Brain microvascular endothelial cell (primary cell): ENCODE measurements at regions not wholly inside any gene's neighbourhood (a gene's known extent, or its start where the extent isn't known, plus 50 kb on each side); places are given as distances from the start of the nearest gene placed in this dataset.

ENCODE experiments used
- DNase-seq: peaks from one replicate; pipeline ENCODE4 v3.0.0-alpha.2; 2020
- H3K27ac ChIP-seq: fragments of 250-450 bp; sonication (Bioruptor Pico); 2 replicates; pipeline ENCODE4 v1.5.1; 2020; ENCODE audit warnings: mild to moderate bottlenecking, moderate library complexity
- H3K27me3 ChIP-seq: fragments of 250-450 bp; sonication (Bioruptor Pico); replicated peaks from 2 replicates; pipeline ENCODE4 v1.5.1; 2020; ENCODE audit warnings: mild to moderate bottlenecking
- H3K36me3 ChIP-seq: fragments of 250-450 bp; sonication (Bioruptor Pico); replicated peaks from 2 replicates; pipeline ENCODE4 v1.5.1; 2020; ENCODE audit warnings: mild to moderate bottlenecking
- H3K4me3 ChIP-seq: 2 replicates; pipeline ENCODE4 v1.5.1; 2011; ENCODE audit warnings: low read depth, mild to moderate bottlenecking, control low read depth, low read length, moderate library complexity
- CTCF ChIP-seq: IDR thresholded peaks from 2 replicates; pipeline ENCODE4 v1.5.1; 2011; ENCODE audit warnings: low read depth, mild to moderate bottlenecking, moderate library complexity, low read length, control low read depth, inconsistent platforms; ENCODE audit errors: missing control alignments
- in situ Hi-C: cut with HindIII; loops from 2 replicates; pipeline ENCODE4 v1.10.0; 2017; ENCODE audit warnings: low sequenced_read_pairs, low pct_ligation_motif_present

GRCh38 chr6:81570681-81571080 lies 181.8 kb downstream of the TENT5A start:
- H3K4me3 ChIP-seq = no peak overlapping the region
- in situ Hi-C loops = no loop called here
- H3K36me3 ChIP-seq = no peaks in the 10 kb centered on the region
- no peaks in the 10 kb centered on the region for H3K27me3 ChIP-seq
- TF ChIP-seq CTCF = no peak
- no peak overlapping the region for H3K27ac ChIP-seq
- no peak for DNase-seq

- in situ Hi-C loops = no loop called here
- H3K4me3 ChIP-seq = no peak overlapping the region
- TF ChIP-seq CTCF = no peak
Observed at GRCh38 chr6:81568973-81569372, 183.5 kb downstream of the TENT5A start.

GRCh38 chr6:81565071-81565470 lies 187.4 kb downstream of the TENT5A start:
- H3K36me3 ChIP-seq = no peaks in the 10 kb centered on the region
- H3K27ac ChIP-seq = no peak overlapping the region
- H3K4me3 ChIP-seq = no peak overlapping the region
- DNase-seq = peak; percentile 17
- no peaks in the 10 kb centered on the region for H3K27me3 ChIP-seq
- in situ Hi-C loops = no loop called here
- TF ChIP-seq CTCF = no peak

More at GRCh38 chr6:81568973-81569372, 183.5 kb downstream of the TENT5A start:
- Histone ChIP-seq H3K27ac (no peak overlapping the region), H3K36me3 (no peaks in the 10 kb centered on the region), H3K27me3 (no peaks in the 10 kb centered on the region)
- DNase-seq = no peak

- Histone ChIP-seq H3K27me3 (no peaks in the 10 kb centered on the region), H3K4me3 (no peak overlapping the region), H3K36me3 (no peaks in the 10 kb centered on the region), H3K27ac (no peak overlapping the region)
- in situ Hi-C loops = no loop called here
- TF ChIP-seq CTCF = no peak
- no peak for DNase-seq
Observed at GRCh38 chr6:81564470-81565068, 187.9 kb downstream of the TENT5A start.

- Histone ChIP-seq H3K27me3 (no peaks in the 10 kb centered on the region), H3K4me3 (no peak overlapping the region), H3K36me3 (no peaks in the 10 kb centered on the region), H3K27ac (peak overlapping the region; percentile 17)
- TF ChIP-seq CTCF = no peak
- in situ Hi-C loops = no loop called here
- peak; percentile 69 for DNase-seq
Observed at GRCh38 chr6:81562169-81562568, 190.3 kb downstream of the TENT5A start.

GRCh38 chr6:81561731-81562130 lies 190.8 kb downstream of the TENT5A start:
- in situ Hi-C loops = no loop called here
- DNase-seq = no peak
- H3K27ac ChIP-seq = peak overlapping the region; percentile 17
- H3K27me3 ChIP-seq = no peaks in the 10 kb centered on the region
- no peaks in the 10 kb centered on the region for H3K36me3 ChIP-seq
- TF ChIP-seq CTCF = no peak
- H3K4me3 ChIP-seq = no peak overlapping the region
